A673 (cell line): ENCODE measurements at regions not wholly inside any gene's neighbourhood (a gene's known extent, or its start where the extent isn't known, plus 50 kb on each side); places are given as distances from the start of the nearest gene placed in this dataset.

Experiments used
- BruUV-seq: library from RNA; stranded (reverse); fragments of 400-500 nt; replicated peaks from 2 replicates; lab custom pipeline; 2021; lab: Mats Ljungman, UMichigan
- CTCF ChIA-PET: fragments of 300-600 bp; sonication (Branson Sonifier 250); formaldehyde crosslinking; loops from one replicate; lab custom pipeline; 2022; ENCODE audit warnings: antibody characterized with exemption; lab: Charles Lee
- POLR2A ChIA-PET: fragments of 300-600 bp; sonication (Branson Sonifier 250); formaldehyde crosslinking; loops from one replicate; lab custom pipeline; 2022; ENCODE audit warnings: antibody characterized with exemption; ENCODE audit not compliant: low non-redundant PET; lab: Charles Lee
- DNase-seq: peaks from one replicate; pipeline ENCODE4 v3.0.0-alpha.2; 2015; ENCODE audit warnings: low spot score
- H3K27ac ChIP-seq: fragments of 200-600 bp; sonication (generic); 2 replicates; pipeline ENCODE4 v1.5.1; 2016; ENCODE audit warnings: mixed run types, low read depth, mild to moderate bottlenecking, mixed read lengths, antibody characterized with exemption, low read length; ENCODE audit not compliant: poor library complexity, severe bottlenecking
- H3K27me3 ChIP-seq: fragments of 200-600 bp; sonication (generic); replicated peaks from 2 replicates; pipeline ENCODE4 v1.6.1; 2017; ENCODE audit warnings: mixed run types, low read depth, mild to moderate bottlenecking, mixed read lengths, antibody characterized with exemption, low read length; ENCODE audit not compliant: insufficient read depth, poor library complexity
- H3K36me3 ChIP-seq: fragments of 200-600 bp; sonication (generic); 2 replicates; pipeline ENCODE4 v1.6.1; 2016; ENCODE audit warnings: mixed run types, mild to moderate bottlenecking, mixed read lengths, antibody characterized with exemption, low read length; ENCODE audit not compliant: insufficient read depth, poor library complexity, severe bottlenecking
- H3K4me1 ChIP-seq: fragments of 200-600 bp; sonication (generic); 2 replicates; pipeline ENCODE4 v1.6.1; 2017; ENCODE audit warnings: mixed run types, mild to moderate bottlenecking, mixed read lengths, antibody characterized with exemption, low read length; ENCODE audit not compliant: insufficient read depth, poor library complexity, severe bottlenecking
- H3K4me3 ChIP-seq: fragments of 200-600 bp; sonication (generic); 2 replicates; pipeline ENCODE4 v1.5.1; 2016; ENCODE audit warnings: low read depth, mixed run types, mild to moderate bottlenecking, mixed read lengths, low read length; ENCODE audit not compliant: poor library complexity, severe bottlenecking
- H3K9me3 ChIP-seq: fragments of 200-600 bp; sonication (generic); 2 replicates; pipeline ENCODE4 v1.6.1; 2016; ENCODE audit warnings: mixed run types, low read depth, mild to moderate bottlenecking, mixed read lengths, antibody characterized with exemption, low read length; ENCODE audit not compliant: poor library complexity, severe bottlenecking
- CTCF ChIP-seq: fragments of 300-800, 200-600 bp; sonication (generic); conservative IDR thresholded peaks from 2 replicates; pipeline ENCODE4 v1.5.1; 2017; ENCODE audit warnings: low read depth, mild to moderate bottlenecking, antibody characterized with exemption, low read length, moderate library complexity, mixed read lengths
- EZH2 ChIP-seq: fragments of 200-600 bp; sonication (generic); IDR thresholded peaks from 2 replicates; pipeline ENCODE4 v1.6.1; 2017; ENCODE audit warnings: borderline replicate concordance, low read depth, mild to moderate bottlenecking, mixed read lengths, antibody characterized with exemption, low read length; ENCODE audit not compliant: poor library complexity, severe bottlenecking
- intact Hi-C: fragments of 100-400 bp; cut with micrococcal nuclease; formaldehyde crosslinking; loops from one replicate; pipeline ENCODE4 v1.10.0; 2022; ENCODE audit not compliant: unreplicated experiment

GRCh38 chrX:147468600-147468999 is 443.1 kb upstream of the FMR1 start:
- H3K9me3 ChIP-seq, result peaks cover 9% of the 10 kb centered on the region
- TF ChIP-seq EZH2 (no peak), CTCF (no peak)
- no peak overlapping the region for H3K4me3 ChIP-seq
- H3K27ac ChIP-seq, result no peak overlapping the region
- CTCF ChIA-PET, result no interaction called here
- POLR2A ChIA-PET, result no interaction called here
- intact Hi-C loops, result no loop called here
- no TSS peak for BruUV-seq
- no peaks in the 10 kb centered on the region for H3K4me1 ChIP-seq
- no peak for DNase-seq
- no peaks in the 10 kb centered on the region for H3K27me3 ChIP-seq
- no peaks in the 10 kb centered on the region for H3K36me3 ChIP-seq

GRCh38 chrX:147476008-147476407 is 435.7 kb upstream of the FMR1 start:
- no peaks in the 10 kb centered on the region for H3K36me3 ChIP-seq
- intact Hi-C loops, result loop anchor here (5.0 kb wide), 1 partner anchor 326 kb away; no protein-coding TSS in a partner anchor
- H3K27me3 ChIP-seq, result no peaks in the 10 kb centered on the region
- no peak overlapping the region for H3K27ac ChIP-seq
- DNase-seq, result peak; percentile 25
- POLR2A ChIA-PET, result no interaction called here
- CTCF ChIA-PET, result interaction anchor here (0.6 kb wide), 1 partner anchor 328 kb away, joined by 3 read pairs; no protein-coding TSS in a partner anchor
- H3K4me3 ChIP-seq, result no peak overlapping the region
- BruUV-seq, result no TSS peak
- peak; percentile 46 for TF ChIP-seq CTCF
- TF ChIP-seq EZH2, result no peak
- H3K9me3 ChIP-seq, result no peaks in the 10 kb centered on the region
- H3K4me1 ChIP-seq, result no peaks in the 10 kb centered on the region

GRCh38 chrX:147478899-147479298 is 432.8 kb upstream of the FMR1 start:
- no peak for DNase-seq
- no peak overlapping the region for H3K4me3 ChIP-seq
- H3K9me3 ChIP-seq, result no peaks in the 10 kb centered on the region
- no peaks in the 10 kb centered on the region for H3K36me3 ChIP-seq
- H3K27me3 ChIP-seq, result no peaks in the 10 kb centered on the region
- H3K4me1 ChIP-seq, result no peaks in the 10 kb centered on the region
- BruUV-seq, result no TSS peak
- CTCF ChIA-PET, result no interaction called here
- POLR2A ChIA-PET, result no interaction called here
- TF ChIP-seq EZH2 (no peak), CTCF (no peak)
- no peak overlapping the region for H3K27ac ChIP-seq
- intact Hi-C loops, result loop anchor here (5.0 kb wide), 1 partner anchor 323 kb away; no protein-coding TSS in a partner anchor
